BLaER1 treated with 17β-estradiol and CSF1 and Interleukin-3, amounts not matched to agents 10 nM and 100 nM (cell line): ENCODE measurements at regions not wholly inside any gene's neighbourhood (a gene's known extent, or its start where the extent isn't known, plus 50 kb on each side); places are given as distances from the start of the nearest gene placed in this dataset.
"Not testable (repeated sequence)": the region's sequence is repeated elsewhere in the genome, so short reads cannot be mapped to it uniquely, and the experiment has no call there.

Source experiments
- H3K27ac ChIP-seq, 11 experiments: shearing (Covaris generic); formaldehyde crosslinking; 2 replicates each; pipeline ENCODE4 v1.8.1; 2022
- H3K27me3 ChIP-seq, 11 experiments: shearing (Covaris generic); formaldehyde crosslinking; 2 replicates each; pipeline ENCODE4 v1.8.1; 2022
- H3K36me3 ChIP-seq, 11 experiments: shearing (Covaris generic); formaldehyde crosslinking; 2 replicates each; pipeline ENCODE4 v1.8.1; 2022
- H3K4me1 ChIP-seq, 10 experiments: shearing (Covaris generic); formaldehyde crosslinking; 2 replicates each; pipeline ENCODE4 v1.8.1; 2022
- H3K4me2 ChIP-seq, 11 experiments: shearing (Covaris generic); formaldehyde crosslinking; 2 replicates each; pipeline ENCODE4 v1.8.1; 2022
- H3K4me3 ChIP-seq, 10 experiments: shearing (Covaris generic); formaldehyde crosslinking; 2 replicates each; pipeline ENCODE4 v1.8.1; 2022
- H3K9ac ChIP-seq, 11 experiments: shearing (Covaris generic); formaldehyde crosslinking; 2 replicates each; pipeline ENCODE4 v1.8.1; 2022
- H3K9me3 ChIP-seq, 11 experiments: shearing (Covaris generic); formaldehyde crosslinking; replicated peaks in 1 of 11; 2 replicates each; pipeline ENCODE4 v1.8.1; 2022
- H4K20me1 ChIP-seq, 11 experiments: shearing (Covaris generic); formaldehyde crosslinking; 2 replicates each; pipeline ENCODE4 v1.8.1; 2022

DNA sequence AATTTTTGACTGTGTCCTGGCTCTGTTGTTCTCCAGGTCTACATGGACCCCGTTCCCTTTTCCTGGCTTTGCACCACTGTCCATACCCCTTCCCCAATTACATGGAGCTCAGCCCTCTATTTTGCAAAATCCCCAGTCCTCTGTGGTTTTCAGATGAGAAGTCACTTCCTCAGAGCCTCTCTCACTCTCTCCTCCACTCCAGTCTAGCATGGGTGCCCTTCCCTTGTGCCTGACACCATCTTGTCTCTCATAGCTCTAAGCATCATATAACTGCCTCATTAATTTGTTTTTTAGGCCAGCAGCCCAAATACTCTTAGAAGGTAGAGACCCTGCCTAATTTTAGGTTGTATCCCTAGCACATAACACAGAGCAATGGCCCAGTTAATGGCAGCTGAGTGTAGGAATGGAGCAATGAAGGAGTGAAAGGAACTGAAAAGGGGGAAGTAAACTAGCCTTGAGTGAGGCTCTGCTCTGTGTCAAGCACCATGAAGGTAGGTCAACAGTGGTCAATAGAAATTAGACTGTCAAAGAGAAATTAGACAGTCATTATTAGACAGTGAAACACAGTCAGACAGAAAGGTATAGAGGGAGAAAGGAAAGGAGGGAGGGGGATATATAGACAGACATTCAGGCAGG lies 97.7 kb downstream of the ARHGAP11B start:
- H3K27me3 ChIP-seq, H3K9ac ChIP-seq, H4K20me1 ChIP-seq, H3K27ac ChIP-seq, H3K4me3 ChIP-seq: not testable (repeated sequence)
- Histone ChIP-seq H3K9me3 (peaks cover 0 to 29% (median 23%) of the 10 kb centered on the region in 11 experiments; a peak in 15 of 22 replicates), H3K36me3 (peaks cover 0 to 92% (median 59%) of the 10 kb centered on the region in 11 experiments; a peak in 21 of 22 replicates), H3K4me2 (peak overlapping the region in 2 of 11 experiments; percentile 8 to 16; a peak in 1 of 22 replicates), H3K4me1 (peaks cover 12 to 26% (median 18%) of the 10 kb centered on the region in 10 experiments)

DNA sequence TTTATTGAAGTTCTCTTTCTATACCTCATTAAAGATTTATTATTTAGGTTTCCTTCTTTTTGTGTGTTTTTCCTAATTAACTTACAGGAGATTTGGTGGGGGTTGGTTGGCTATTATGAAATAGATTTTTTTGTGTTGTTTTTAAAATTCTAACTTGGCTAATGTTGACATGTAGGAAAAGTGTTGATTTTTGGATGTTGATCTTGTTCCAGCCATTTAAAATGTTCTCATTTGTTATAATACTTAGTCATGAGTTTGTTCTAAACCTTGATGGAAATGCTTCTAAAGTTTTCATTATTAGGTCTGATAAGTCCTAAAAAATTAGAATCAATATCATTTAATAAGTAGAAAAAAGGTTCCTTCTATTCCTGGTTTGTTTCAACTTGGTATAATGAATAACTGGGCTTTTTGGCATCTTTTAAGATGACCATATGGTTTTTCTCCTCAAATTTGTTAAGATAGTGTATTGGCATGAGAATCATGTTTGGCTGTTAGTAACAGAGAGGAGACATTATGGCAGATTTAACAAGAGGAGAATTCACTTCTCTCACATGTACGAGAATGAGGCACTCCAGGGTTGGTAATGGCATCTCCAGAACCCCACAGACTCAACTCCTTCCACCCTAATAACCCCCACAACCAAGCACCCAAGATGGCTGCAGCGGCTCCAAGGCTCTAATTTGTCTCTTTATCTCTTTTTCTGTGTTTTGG lies 104.1 kb downstream of the ARHGAP11B start:
- H3K4me2 ChIP-seq, H4K20me1 ChIP-seq, H3K27me3 ChIP-seq, H3K4me1 ChIP-seq, H3K4me3 ChIP-seq, H3K9ac ChIP-seq, H3K27ac ChIP-seq: not testable (repeated sequence)
- H3K9me3 ChIP-seq: peaks cover 0 to 31% (median 27%) of the 10 kb centered on the region in 11 experiments; a peak in 17 of 22 replicates
- H3K36me3 ChIP-seq: peaks cover 23 to 97% (median 73%) of the 10 kb centered on the region in 11 experiments

DNA sequence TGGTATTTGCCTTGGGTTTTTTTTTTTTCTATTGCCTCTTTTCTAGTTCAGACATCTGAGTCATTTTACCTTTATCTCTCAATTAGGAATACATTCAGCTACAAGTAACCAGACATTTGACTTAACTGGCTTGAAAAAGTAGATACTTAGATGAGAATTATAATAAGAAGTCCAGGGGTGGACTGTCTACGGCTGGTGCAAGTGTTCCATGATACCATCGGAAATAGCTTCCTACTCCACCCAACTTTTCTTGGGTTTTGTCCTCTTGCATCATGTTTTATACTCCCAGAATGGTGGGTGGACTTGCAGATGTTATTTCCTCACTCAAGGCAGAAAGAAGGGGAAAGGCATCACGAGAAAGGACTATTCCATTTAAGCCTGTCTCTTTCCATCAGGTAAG lies 104.7 kb downstream of the ARHGAP11B start:
- H3K27me3 ChIP-seq, H3K4me3 ChIP-seq, H3K27ac ChIP-seq, H3K4me1 ChIP-seq, H3K4me2 ChIP-seq, H3K9ac ChIP-seq, H4K20me1 ChIP-seq: not testable (repeated sequence)
- peaks cover 0 to 27% (median 21%) of the 10 kb centered on the region in 11 experiments; a peak in 15 of 22 replicates for H3K9me3 ChIP-seq
- peaks cover 23 to 97% (median 71%) of the 10 kb centered on the region in 11 experiments for H3K36me3 ChIP-seq

DNA sequence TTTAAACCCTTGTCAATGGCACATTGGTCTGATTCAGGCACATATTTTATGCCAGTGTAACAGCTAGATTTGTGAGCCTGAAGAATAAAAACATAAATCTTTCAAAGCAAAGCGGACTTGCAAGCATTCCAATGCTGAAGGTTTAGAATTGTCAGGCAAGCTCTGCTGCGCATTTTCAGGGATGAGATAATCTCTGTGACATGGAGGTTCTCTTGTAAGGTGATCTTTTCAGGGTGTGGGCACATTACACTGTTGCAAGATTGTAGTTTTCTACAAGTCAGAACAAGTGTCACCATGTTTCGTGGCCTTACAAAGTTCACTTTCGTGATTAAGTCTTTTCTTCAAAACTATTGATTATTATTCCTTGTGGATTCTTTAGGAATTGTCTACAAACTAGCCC lies 106.2 kb downstream of the ARHGAP11B start:
- H3K27ac ChIP-seq, H3K9ac ChIP-seq, H3K4me2 ChIP-seq, H3K4me1 ChIP-seq, H3K4me3 ChIP-seq, H4K20me1 ChIP-seq, H3K27me3 ChIP-seq: not testable (repeated sequence)
- Histone ChIP-seq H3K36me3 (peaks cover 34 to 97% (median 71%) of the 10 kb centered on the region in 11 experiments), H3K9me3 (peaks cover 0 to 24% (median 10%) of the 10 kb centered on the region in 11 experiments; a peak in 11 of 22 replicates)

DNA sequence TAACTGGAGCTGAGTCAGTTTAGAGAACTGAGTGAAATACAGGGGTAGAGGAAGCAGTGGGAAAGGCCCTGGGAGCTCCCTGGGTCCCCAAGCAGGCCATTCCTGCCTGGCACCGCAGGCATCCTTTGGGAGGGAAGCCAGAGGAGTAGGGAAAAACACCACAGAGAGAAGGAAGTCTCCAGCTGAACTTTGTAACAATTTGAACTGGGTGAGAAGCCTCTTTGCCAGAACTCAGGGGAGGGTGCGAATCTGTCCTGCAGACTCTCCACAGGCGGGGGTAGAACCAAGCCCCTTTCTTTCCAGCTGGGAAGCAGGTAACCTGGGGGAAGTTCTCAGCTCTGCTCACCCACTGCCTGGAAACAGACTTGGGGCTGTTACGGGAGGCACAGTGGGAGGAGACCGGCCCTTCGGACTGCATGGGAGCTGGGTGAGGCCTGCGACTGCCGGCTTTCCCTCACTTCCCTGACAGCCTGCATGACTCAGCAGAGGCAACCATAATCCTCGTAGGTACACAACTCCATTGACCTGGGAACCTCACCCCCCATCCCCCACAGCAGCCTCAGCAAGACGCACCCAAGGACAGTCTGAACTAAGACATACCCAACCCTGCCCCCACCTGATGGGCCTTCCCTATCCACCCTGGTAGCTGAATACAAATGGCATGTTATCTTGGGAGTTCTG lies 110.1 kb downstream of the ARHGAP11B start:
- not testable (repeated sequence) for H3K4me3 ChIP-seq, H3K27me3 ChIP-seq, H3K4me2 ChIP-seq, H4K20me1 ChIP-seq, H3K27ac ChIP-seq, H3K9ac ChIP-seq, H3K4me1 ChIP-seq
- peaks cover 26 to 84% (median 73%) of the 10 kb centered on the region in 11 experiments for H3K36me3 ChIP-seq
- peaks cover 0 to 22% (median 10%) of the 10 kb centered on the region in 11 experiments; a peak in 9 of 22 replicates for H3K9me3 ChIP-seq

DNA sequence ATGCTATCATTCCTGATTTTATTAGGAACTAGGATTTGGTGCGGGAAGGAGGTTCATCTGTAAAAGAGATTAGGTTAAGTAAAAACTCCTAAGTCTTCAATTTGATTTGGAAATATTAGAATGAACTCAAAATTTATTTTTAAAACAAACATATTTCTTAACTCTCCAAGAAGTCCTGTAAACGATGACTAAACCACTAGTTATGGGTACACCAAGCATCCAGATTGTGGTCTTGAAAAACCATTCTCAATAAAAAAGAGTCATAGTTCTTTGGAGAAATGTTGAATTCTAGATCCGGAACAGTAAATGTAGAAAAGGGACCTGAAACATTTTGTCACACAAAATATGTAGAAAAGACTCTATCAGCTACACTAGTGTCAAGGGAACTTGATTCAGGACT lies 116.9 kb downstream of the ARHGAP11B start:
- H3K9ac ChIP-seq, H3K4me2 ChIP-seq, H3K4me3 ChIP-seq, H3K27me3 ChIP-seq, H4K20me1 ChIP-seq, H3K27ac ChIP-seq, H3K9me3 ChIP-seq: not testable (repeated sequence)
- peaks cover 3 to 68% (median 47%) of the 10 kb centered on the region in 11 experiments; a peak in 20 of 22 replicates for H3K36me3 ChIP-seq
- H3K4me1 ChIP-seq: peaks cover 0 to 26% (median 17%) of the 10 kb centered on the region in 10 experiments; a peak in 13 of 20 replicates

DNA sequence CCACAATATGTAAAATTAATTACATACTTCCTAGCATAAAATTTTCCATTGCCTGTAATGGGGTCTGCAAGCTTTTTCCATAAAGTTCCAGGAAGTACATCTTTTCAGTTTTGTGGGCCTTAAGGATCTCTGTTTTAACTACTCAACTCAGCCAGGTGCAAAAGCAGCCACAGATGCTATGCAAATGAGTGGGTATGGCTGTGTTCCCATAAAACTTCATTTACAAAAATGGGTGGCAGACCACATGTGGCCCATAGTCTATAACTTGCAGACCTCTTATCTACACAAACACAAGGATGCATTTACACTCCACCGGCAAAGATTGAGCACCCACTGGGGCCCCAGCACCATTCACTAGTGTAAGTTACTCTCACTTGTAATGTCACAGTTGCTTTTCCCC lies 123.1 kb downstream of the ARHGAP11B start:
- not testable (repeated sequence) for H3K27ac ChIP-seq, H3K27me3 ChIP-seq, H4K20me1 ChIP-seq, H3K4me3 ChIP-seq, H3K9ac ChIP-seq, H3K9me3 ChIP-seq, H3K4me2 ChIP-seq
- H3K4me1 ChIP-seq: peaks cover 0 to 26% (median 17%) of the 10 kb centered on the region in 10 experiments; a peak in 13 of 20 replicates
- H3K36me3 ChIP-seq: peaks cover 3 to 60% (median 40%) of the 10 kb centered on the region in 11 experiments; a peak in 19 of 22 replicates

DNA sequence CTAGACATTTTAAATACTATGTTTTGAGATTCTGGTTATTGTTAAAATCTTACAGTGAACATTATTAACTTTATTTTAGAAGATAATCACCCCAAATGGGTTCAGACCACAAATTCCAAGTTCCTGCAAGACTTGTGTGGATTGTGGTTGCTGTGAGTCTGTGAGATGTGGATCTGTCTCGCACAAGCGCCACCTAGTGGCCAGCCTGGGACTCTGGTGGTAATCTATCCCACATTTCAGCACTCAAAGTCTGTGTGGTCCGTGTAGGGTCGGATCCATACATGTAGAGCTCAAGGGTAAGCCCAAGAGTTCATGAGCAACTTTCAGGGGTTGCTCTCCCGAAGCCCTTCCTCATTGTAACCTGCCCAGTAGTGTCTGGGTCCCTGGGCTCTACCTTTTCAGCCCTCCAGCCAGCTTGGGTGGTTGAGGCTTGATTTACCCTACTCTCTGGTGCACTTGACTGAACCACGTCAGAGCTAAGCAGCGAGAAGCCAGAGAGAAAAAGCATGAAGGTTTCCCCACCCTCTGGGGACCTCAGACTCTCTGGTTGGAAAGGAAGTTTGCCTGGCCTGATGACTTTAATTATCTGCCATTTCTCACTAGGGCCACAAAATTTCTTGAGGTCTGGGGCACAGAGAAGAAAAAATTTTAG lies 129.2 kb downstream of the ARHGAP11B start:
- not testable (repeated sequence) for H3K4me3 ChIP-seq, H3K27me3 ChIP-seq, H3K4me1 ChIP-seq, H3K4me2 ChIP-seq, H3K9me3 ChIP-seq, H3K27ac ChIP-seq, H4K20me1 ChIP-seq, H3K9ac ChIP-seq
- peaks cover 5 to 56% (median 36%) of the 10 kb centered on the region in 11 experiments; a peak in 20 of 22 replicates for H3K36me3 ChIP-seq

DNA sequence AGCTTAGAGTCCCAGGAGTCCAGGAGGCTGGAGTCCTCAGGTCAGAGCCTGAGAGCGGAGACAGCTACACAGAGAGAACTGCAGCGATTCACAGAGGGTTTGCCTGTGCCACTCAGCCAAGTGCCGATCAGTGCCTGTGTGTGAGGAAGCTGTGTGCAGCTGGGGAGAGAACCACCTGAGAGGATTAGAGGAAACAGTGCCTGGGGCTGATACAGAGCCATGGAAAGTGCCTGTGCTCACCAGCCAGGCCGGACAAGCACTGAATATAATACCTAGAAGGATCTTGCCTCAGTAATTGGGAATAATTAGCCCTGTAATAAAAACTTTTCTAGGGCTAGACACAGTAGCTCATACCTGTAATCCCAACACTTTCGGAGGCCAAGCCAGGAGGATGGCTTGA lies 134.7 kb downstream of the ARHGAP11B start:
- not testable (repeated sequence) for H3K4me3 ChIP-seq, H3K9ac ChIP-seq, H4K20me1 ChIP-seq, H3K27ac ChIP-seq, H3K9me3 ChIP-seq, H3K4me2 ChIP-seq, H3K27me3 ChIP-seq, H3K4me1 ChIP-seq
- peaks cover 5 to 51% (median 37%) of the 10 kb centered on the region in 11 experiments; a peak in 20 of 22 replicates for H3K36me3 ChIP-seq

DNA sequence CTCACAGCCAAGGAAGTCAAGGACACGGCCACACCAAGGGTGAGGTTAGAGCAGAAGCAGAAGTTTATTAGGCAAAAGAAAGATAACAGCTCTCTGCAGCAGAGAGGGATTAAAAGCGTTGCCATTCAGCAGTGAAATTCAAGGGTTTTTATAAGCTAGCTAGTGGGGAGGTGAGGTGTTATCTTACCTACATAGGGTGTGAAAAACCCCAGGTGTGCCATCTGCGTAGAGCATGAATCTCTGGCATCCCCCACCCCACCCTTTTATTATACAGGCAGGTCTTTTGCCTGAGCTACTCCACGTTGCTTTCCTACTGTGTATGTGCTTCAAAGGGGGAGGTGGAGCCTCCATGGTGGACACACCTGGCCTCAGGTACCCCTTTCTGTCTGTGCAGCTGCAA lies 135.4 kb downstream of the ARHGAP11B start:
- not testable (repeated sequence) for H3K9ac ChIP-seq, H3K27me3 ChIP-seq, H3K9me3 ChIP-seq, H3K27ac ChIP-seq, H4K20me1 ChIP-seq, H3K4me1 ChIP-seq, H3K4me2 ChIP-seq, H3K4me3 ChIP-seq
- H3K36me3 ChIP-seq: peaks cover 0 to 43% (median 30%) of the 10 kb centered on the region in 11 experiments; a peak in 20 of 22 replicates

DNA sequence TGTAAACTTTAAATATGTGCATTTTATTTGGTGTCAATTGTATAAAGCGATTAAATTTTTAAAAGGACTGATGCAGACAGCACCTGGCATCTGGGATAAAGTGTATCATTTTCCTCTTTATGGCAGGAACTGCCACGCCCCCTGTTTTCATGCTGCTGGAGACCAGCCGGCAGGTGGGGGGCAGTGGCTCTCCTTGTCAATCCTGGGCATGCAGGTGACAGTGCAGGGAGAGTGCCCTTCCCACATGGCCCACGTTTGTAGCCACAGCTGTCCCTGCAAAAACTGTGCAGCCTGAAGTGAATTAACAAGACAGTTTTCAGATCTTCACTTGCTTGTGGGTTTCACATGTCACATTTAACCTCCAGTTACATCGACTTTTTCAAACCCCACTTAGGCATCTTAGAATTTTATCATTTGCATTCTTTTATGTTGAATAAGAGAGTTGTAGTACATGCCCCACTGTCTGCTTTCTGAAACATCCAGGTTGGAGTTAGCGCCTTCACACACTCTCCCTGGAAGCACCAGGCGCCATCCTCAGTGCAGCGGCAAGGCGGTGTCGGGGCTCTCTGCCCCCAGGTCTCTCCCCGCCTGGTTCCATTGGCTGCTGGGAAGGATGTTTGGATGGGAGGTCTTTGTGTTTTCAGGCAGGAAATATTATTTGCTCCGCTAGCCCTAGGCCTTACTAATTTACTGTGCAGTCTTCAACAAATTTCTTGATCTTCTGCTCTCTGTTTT lies 134.2 kb upstream of the FAN1 start:
- H4K20me1 ChIP-seq, H3K4me1 ChIP-seq, H3K9ac ChIP-seq, H3K27ac ChIP-seq, H3K27me3 ChIP-seq, H3K4me3 ChIP-seq, H3K4me2 ChIP-seq: not testable (repeated sequence)
- H3K36me3 ChIP-seq: peaks cover 10 to 74% (median 51%) of the 10 kb centered on the region in 11 experiments
- peaks cover 3 to 22% (median 9%) of the 10 kb centered on the region in 11 experiments; a peak in 20 of 22 replicates for H3K9me3 ChIP-seq
